GM23338 (cell line): ENCODE measurements at regions not wholly inside any gene's neighbourhood (a gene's known extent, or its start where the extent isn't known, plus 50 kb on each side); places are given as distances from the start of the nearest gene placed in this dataset.

Source experiments
- CREB1 ChIP-seq: fragments of 250-450 bp; sonication (Bioruptor Pico); IDR thresholded peaks from 2 replicates; pipeline ENCODE4 v1.5.0; 2020; ENCODE audit warnings: low read depth, mild to moderate bottlenecking, moderate library complexity
- ETS1 ChIP-seq: IDR thresholded peaks from 2 replicates; pipeline ENCODE4 v1.6.1; 2016; ENCODE audit warnings: antibody characterized with exemption
- EZH2 ChIP-seq: fragments of 200-600 bp; sonication (generic); IDR thresholded peaks from one replicate; pipeline ENCODE4 v1.8.0; 2017; ENCODE audit warnings: antibody characterized with exemption, mild to moderate bottlenecking, low read depth; ENCODE audit not compliant: unreplicated experiment
- JUNB ChIP-seq: IDR thresholded peaks from one replicate; pipeline ENCODE4 v1.6.1; 2016; ENCODE audit warnings: antibody characterized with exemption; ENCODE audit not compliant: unreplicated experiment
- NANOG ChIP-seq: IDR thresholded peaks from 2 replicates; pipeline ENCODE4 v1.6.1; 2016; ENCODE audit warnings: antibody characterized with exemption, borderline replicate concordance
- POLR2AphosphoS5 ChIP-seq: IDR thresholded peaks from 2 replicates; pipeline ENCODE4 v1.6.1; 2016; ENCODE audit warnings: antibody characterized with exemption, low read depth
- STAT1 ChIP-seq: IDR thresholded peaks from one replicate; pipeline ENCODE4 v1.6.1; 2016; ENCODE audit warnings: antibody characterized with exemption; ENCODE audit not compliant: unreplicated experiment
- ZNF114 ChIP-seq: fragments of 250-450 bp; sonication (Bioruptor Pico); IDR thresholded peaks from 2 replicates; pipeline ENCODE4 v1.5.0; 2020; ENCODE audit warnings: mild to moderate bottlenecking, moderate library complexity
- ZNF331 ChIP-seq: fragments of 250-450 bp; sonication (Bioruptor Pico); IDR thresholded peaks from 2 replicates; pipeline ENCODE4 v1.5.0; 2020; ENCODE audit warnings: low read depth, mild to moderate bottlenecking, moderate library complexity
- TF ChIP-seq, protein P1 (sequence below), 2 experiments: fragments of 200-600 bp in 1 of 2; sonication (generic) in 1 of 2; conservative IDR thresholded peaks; 2 replicates each; pipeline versions ENCODE4 v1.5.1 to v1.6.1; 2016 to 2017; ENCODE audit warnings: antibody characterized with exemption in 2 of 2, low read depth in 2 of 2, mild to moderate bottlenecking in 2 of 2, moderate library complexity in 1 of 2
- TF ChIP-seq, protein P2 (sequence below): IDR thresholded peaks from one replicate; pipeline ENCODE4 v1.6.1; 2018; ENCODE audit warnings: antibody characterized with exemption; ENCODE audit not compliant: unreplicated experiment

GRCh38 chr5:67246546-67247268 is 50.1 kb upstream of the CD180 start:
- TF ChIP-seq, protein P1, sequence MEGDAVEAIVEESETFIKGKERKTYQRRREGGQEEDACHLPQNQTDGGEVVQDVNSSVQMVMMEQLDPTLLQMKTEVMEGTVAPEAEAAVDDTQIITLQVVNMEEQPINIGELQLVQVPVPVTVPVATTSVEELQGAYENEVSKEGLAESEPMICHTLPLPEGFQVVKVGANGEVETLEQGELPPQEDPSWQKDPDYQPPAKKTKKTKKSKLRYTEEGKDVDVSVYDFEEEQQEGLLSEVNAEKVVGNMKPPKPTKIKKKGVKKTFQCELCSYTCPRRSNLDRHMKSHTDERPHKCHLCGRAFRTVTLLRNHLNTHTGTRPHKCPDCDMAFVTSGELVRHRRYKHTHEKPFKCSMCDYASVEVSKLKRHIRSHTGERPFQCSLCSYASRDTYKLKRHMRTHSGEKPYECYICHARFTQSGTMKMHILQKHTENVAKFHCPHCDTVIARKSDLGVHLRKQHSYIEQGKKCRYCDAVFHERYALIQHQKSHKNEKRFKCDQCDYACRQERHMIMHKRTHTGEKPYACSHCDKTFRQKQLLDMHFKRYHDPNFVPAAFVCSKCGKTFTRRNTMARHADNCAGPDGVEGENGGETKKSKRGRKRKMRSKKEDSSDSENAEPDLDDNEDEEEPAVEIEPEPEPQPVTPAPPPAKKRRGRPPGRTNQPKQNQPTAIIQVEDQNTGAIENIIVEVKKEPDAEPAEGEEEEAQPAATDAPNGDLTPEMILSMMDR (conservative IDR thresholded peaks at IDR 0.05; ENCODE audit: low read depth in 2 of 2) = no peak
- TF ChIP-seq EZH2 (no peak), CREB1 (no peak), NANOG (no peak), JUNB (no peak), STAT1 (no peak), ZNF114 (CRISPR knock-in tag) (no peak), POLR2AphosphoS5 (no peak), ZNF331 (CRISPR knock-in tag) (no peak), ETS1 (no peak)
- TF ChIP-seq, protein P2, sequence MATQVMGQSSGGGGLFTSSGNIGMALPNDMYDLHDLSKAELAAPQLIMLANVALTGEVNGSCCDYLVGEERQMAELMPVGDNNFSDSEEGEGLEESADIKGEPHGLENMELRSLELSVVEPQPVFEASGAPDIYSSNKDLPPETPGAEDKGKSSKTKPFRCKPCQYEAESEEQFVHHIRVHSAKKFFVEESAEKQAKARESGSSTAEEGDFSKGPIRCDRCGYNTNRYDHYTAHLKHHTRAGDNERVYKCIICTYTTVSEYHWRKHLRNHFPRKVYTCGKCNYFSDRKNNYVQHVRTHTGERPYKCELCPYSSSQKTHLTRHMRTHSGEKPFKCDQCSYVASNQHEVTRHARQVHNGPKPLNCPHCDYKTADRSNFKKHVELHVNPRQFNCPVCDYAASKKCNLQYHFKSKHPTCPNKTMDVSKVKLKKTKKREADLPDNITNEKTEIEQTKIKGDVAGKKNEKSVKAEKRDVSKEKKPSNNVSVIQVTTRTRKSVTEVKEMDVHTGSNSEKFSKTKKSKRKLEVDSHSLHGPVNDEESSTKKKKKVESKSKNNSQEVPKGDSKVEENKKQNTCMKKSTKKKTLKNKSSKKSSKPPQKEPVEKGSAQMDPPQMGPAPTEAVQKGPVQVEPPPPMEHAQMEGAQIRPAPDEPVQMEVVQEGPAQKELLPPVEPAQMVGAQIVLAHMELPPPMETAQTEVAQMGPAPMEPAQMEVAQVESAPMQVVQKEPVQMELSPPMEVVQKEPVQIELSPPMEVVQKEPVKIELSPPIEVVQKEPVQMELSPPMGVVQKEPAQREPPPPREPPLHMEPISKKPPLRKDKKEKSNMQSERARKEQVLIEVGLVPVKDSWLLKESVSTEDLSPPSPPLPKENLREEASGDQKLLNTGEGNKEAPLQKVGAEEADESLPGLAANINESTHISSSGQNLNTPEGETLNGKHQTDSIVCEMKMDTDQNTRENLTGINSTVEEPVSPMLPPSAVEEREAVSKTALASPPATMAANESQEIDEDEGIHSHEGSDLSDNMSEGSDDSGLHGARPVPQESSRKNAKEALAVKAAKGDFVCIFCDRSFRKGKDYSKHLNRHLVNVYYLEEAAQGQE = no peak
